ENCODE measurements at regions not wholly inside any gene's neighbourhood (a gene's known extent, or its start where the extent isn't known, plus 50 kb on each side); places are given as distances from the start of the nearest gene placed in this dataset.

- Histone ChIP-seq H3K4me1 (replicated peaks) (no peaks in the 10 kb centered on the region), H3K27ac (no peak overlapping the region), H3K9me3 (no peaks in the 10 kb centered on the region), H3K27me3 (replicated peaks; ENCODE audit: insufficient read depth) (no peaks in the 10 kb centered on the region), H3K36me3 (no peaks in the 10 kb centered on the region), H3K4me3 (no peak overlapping the region)
- TF ChIP-seq, protein P1, sequence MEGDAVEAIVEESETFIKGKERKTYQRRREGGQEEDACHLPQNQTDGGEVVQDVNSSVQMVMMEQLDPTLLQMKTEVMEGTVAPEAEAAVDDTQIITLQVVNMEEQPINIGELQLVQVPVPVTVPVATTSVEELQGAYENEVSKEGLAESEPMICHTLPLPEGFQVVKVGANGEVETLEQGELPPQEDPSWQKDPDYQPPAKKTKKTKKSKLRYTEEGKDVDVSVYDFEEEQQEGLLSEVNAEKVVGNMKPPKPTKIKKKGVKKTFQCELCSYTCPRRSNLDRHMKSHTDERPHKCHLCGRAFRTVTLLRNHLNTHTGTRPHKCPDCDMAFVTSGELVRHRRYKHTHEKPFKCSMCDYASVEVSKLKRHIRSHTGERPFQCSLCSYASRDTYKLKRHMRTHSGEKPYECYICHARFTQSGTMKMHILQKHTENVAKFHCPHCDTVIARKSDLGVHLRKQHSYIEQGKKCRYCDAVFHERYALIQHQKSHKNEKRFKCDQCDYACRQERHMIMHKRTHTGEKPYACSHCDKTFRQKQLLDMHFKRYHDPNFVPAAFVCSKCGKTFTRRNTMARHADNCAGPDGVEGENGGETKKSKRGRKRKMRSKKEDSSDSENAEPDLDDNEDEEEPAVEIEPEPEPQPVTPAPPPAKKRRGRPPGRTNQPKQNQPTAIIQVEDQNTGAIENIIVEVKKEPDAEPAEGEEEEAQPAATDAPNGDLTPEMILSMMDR (IDR thresholded peaks at IDR 0.05), result no peak
- DNase-seq (ENCODE audit: low spot score), result no peak
- WGBS, result 37% methylated on average over 8 of the region's 8 CpGs
- intact Hi-C loops (cut with DNase I), result no loop called here
Observed at GRCh38 chr5:6193310-6193709, 185.0 kb downstream of the MED10 start.

- WGBS, result 86% methylated on average over 7 of the region's 7 CpGs
- no peaks in the 10 kb centered on the region for H3K9me3 ChIP-seq
- H3K27ac ChIP-seq, result no peak overlapping the region
- intact Hi-C loops (cut with DNase I), result no loop called here
- H3K36me3 ChIP-seq, result no peaks in the 10 kb centered on the region
- H3K4me3 ChIP-seq, result no peak overlapping the region
- DNase-seq (ENCODE audit: low spot score), result no peak
- no peak for TF ChIP-seq POLR2A (IDR thresholded peaks at IDR 0.05)
- TF ChIP-seq POLR2AphosphoS5 (IDR thresholded peaks at IDR 0.05), result no peak
- TF ChIP-seq, protein P1 (IDR thresholded peaks at IDR 0.05), result no peak
- H3K27me3 ChIP-seq (replicated peaks; ENCODE audit: insufficient read depth), result no peaks in the 10 kb centered on the region
- H3K4me1 ChIP-seq (replicated peaks), result no peaks in the 10 kb centered on the region
Observed at GRCh38 chr5:6190838-6191237, 187.5 kb downstream of the MED10 start.

DNA sequence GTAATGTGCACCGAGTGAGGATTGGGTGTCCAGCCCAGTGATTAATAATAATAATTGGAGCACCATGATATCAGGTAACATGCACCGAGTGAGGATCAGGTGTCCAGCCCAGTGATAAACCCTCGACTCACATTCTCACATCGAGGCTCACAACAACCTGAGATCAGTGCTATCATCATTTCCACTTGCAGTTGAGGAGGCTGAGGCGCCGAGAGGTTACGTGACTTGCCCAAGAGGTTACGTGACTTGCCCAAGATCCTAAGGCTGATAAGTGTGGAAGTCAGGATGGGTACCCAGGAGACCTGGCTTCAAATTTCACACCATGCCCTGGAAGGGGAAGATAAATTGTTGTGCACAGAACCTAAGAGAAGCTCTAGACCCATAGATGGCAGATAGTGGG, 189.4 kb downstream of the MED10 start:
- 93% methylated on average over 8 of the region's 8 CpGs for WGBS
- intact Hi-C loops (cut with DNase I), result no loop called here

DNA sequence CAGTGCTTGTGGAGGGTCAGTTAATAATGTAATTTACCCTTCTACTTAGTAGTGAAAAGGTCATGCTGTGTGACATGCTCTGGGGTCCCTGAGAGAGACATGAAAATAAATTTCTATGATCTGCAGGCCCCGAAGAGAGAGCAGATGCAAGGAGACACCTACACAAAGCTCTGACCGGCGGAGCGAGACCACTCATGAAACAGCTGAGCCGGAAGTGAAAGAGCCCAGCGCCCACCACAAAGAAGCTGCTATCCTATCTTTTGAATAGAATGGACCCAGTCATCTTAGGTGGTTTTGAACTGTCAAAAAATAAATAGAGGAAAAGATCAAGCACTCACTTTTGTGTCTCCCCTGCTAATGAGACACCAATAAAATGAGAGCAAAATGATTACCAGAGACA, 190.0 kb downstream of the MED10 start:
- no peak overlapping the region for H3K4me3 ChIP-seq
- H3K36me3 ChIP-seq, result no peaks in the 10 kb centered on the region
- TF ChIP-seq POLR2A (IDR thresholded peaks at IDR 0.05) (no peak), POLR2AphosphoS5 (IDR thresholded peaks at IDR 0.05) (no peak)
- TF ChIP-seq, protein P1 (IDR thresholded peaks at IDR 0.05), result no peak
- H3K27me3 ChIP-seq (replicated peaks; ENCODE audit: insufficient read depth), result no peaks in the 10 kb centered on the region
- H3K9me3 ChIP-seq, result no peaks in the 10 kb centered on the region
- intact Hi-C loops (cut with DNase I), result no loop called here
- no peak for DNase-seq (ENCODE audit: low spot score)
- H3K27ac ChIP-seq, result no peak overlapping the region
- 86% methylated on average over 6 of the region's 6 CpGs for WGBS
- H3K4me1 ChIP-seq (replicated peaks), result no peaks in the 10 kb centered on the region

More for the DNA sequence above, 189.4 kb downstream of the MED10 start:
- Histone ChIP-seq H3K27me3 (replicated peaks; ENCODE audit: insufficient read depth) (no peaks in the 10 kb centered on the region), H3K4me1 (replicated peaks) (no peaks in the 10 kb centered on the region), H3K9me3 (no peaks in the 10 kb centered on the region), H3K4me3 (no peak overlapping the region), H3K36me3 (no peaks in the 10 kb centered on the region), H3K27ac (no peak overlapping the region)
- DNase-seq (ENCODE audit: low spot score), result no peak
- TF ChIP-seq POLR2AphosphoS5 (IDR thresholded peaks at IDR 0.05), result no peak
- TF ChIP-seq POLR2A (IDR thresholded peaks at IDR 0.05), result no peak
- TF ChIP-seq, protein P1 (IDR thresholded peaks at IDR 0.05), result no peak

- Histone ChIP-seq H3K9me3 (no peaks in the 10 kb centered on the region), H3K36me3 (no peaks in the 10 kb centered on the region), H3K4me3 (no peak overlapping the region), H3K27me3 (replicated peaks; ENCODE audit: insufficient read depth) (no peaks in the 10 kb centered on the region), H3K4me1 (replicated peaks) (no peaks in the 10 kb centered on the region), H3K27ac (no peak overlapping the region)
- TF ChIP-seq POLR2A (IDR thresholded peaks at IDR 0.05) (no peak), POLR2AphosphoS5 (IDR thresholded peaks at IDR 0.05) (no peak)
- TF ChIP-seq, protein P1 (IDR thresholded peaks at IDR 0.05), result no peak
- 81% methylated on average over 4 of the region's 4 CpGs for WGBS
- intact Hi-C loops (cut with DNase I), result no loop called here
- DNase-seq (ENCODE audit: low spot score), result no peak
Observed at GRCh38 chr5:6187501-6187900, 190.8 kb downstream of the MED10 start.
